ENCODE measurements at regions not wholly inside any gene's neighbourhood (a gene's known extent, or its start where the extent isn't known, plus 50 kb on each side); places are given as distances from the start of the nearest gene placed in this dataset.

DNA sequence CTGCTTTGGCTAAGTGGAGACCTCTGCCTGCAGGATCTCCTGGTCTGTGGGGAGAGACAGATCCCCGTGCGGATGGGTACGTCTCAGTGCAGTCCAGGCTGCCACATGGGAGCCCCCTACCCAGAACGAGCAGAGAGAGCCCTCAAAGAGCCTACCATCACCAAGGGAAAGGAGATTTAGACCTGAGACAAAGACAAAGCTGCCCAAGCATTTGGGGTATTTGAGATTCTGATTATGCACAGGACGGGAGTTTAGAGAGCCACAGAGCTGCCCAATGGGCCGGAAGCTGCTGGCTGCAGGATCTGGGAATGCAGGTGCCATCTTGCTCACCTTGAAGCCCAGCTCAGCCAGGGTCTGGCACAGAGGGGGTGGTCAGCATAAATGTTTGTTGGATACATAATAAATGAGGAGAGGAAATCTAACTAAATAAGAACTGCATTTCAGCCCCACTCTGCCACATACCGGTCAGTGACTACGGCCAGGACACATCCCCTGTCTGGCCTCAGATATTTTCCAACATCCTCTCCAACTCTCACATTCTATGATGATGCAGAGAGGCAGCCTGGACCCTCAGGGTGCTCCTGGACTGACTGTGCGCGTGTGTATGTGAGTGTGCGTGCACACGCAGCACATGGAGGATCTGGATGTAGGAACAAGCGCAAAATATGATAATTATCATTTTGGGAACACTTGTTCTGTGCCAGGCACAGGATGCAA is 157.8 kb downstream of the FGF18 start:
- H3K27ac ChIP-seq: no peak overlapping the region
- no peaks in the 10 kb centered on the region for H3K36me3 ChIP-seq
- peaks cover 18% of the 10 kb centered on the region for H3K4me1 ChIP-seq (ENCODE audit: low read depth)
- no peak overlapping the region for H3K4me3 ChIP-seq
- H3K9me3 ChIP-seq (ENCODE audit: low read depth): no peaks in the 10 kb centered on the region
- no peak for DNase-seq (ENCODE audit: low read depth in 1 of 2, low spot score in 1 of 2)
- H3K27me3 ChIP-seq: no peaks in the 10 kb centered on the region
- TF ChIP-seq, protein P1, sequence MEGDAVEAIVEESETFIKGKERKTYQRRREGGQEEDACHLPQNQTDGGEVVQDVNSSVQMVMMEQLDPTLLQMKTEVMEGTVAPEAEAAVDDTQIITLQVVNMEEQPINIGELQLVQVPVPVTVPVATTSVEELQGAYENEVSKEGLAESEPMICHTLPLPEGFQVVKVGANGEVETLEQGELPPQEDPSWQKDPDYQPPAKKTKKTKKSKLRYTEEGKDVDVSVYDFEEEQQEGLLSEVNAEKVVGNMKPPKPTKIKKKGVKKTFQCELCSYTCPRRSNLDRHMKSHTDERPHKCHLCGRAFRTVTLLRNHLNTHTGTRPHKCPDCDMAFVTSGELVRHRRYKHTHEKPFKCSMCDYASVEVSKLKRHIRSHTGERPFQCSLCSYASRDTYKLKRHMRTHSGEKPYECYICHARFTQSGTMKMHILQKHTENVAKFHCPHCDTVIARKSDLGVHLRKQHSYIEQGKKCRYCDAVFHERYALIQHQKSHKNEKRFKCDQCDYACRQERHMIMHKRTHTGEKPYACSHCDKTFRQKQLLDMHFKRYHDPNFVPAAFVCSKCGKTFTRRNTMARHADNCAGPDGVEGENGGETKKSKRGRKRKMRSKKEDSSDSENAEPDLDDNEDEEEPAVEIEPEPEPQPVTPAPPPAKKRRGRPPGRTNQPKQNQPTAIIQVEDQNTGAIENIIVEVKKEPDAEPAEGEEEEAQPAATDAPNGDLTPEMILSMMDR (IDR thresholded peaks at IDR 0.05; ENCODE audit: low read depth, low read length): no peak

DNA sequence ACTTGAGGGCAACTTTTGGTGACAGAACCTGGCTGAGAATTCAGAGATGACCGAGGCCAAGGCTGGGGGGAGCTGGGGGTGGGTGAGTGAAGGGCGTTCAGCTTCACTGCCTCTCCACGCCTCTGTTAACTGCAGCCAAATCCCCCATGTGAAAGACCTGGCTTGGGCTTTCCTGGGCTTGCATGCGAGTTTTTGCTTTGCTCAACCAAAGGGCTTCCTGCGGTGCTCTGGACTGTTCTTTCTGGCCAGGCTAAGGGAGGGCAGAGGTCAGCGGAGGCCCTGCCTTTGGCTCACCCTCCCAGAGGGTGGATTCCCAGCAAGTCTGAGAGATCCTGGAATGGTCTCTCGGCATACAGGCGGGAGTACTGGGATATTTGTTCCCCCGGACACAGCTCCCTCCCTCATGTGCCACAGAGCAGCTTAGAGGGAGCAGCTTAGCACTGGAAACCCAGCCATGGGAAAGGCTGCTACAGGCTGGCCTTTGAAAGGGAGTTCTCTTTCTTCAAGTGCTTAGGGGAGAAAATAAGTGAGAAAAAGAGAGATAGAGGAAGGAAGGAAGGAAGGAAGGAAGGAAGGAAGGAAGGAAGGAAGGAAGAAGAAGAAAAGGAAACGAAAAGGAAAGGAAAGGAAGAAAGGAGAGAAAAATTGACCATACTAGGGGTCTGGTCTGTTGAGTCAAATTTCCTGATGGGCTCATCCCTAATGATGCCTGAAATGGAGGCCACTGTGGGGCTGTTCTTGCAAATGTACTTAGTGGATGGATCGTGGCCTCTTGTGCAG is 158.8 kb downstream of the FGF18 start:
- Histone ChIP-seq H3K36me3 (no peaks in the 10 kb centered on the region), H3K27ac (no peak overlapping the region), H3K27me3 (no peaks in the 10 kb centered on the region), H3K9me3 (ENCODE audit: low read depth) (no peaks in the 10 kb centered on the region), H3K4me3 (no peak overlapping the region), H3K4me1 (ENCODE audit: low read depth) (peaks cover 14% of the 10 kb centered on the region)
- no peak for DNase-seq (ENCODE audit: low read depth in 1 of 2, low spot score in 1 of 2)
- TF ChIP-seq, protein P1 (IDR thresholded peaks at IDR 0.05; ENCODE audit: low read depth, low read length): no peak

DNA sequence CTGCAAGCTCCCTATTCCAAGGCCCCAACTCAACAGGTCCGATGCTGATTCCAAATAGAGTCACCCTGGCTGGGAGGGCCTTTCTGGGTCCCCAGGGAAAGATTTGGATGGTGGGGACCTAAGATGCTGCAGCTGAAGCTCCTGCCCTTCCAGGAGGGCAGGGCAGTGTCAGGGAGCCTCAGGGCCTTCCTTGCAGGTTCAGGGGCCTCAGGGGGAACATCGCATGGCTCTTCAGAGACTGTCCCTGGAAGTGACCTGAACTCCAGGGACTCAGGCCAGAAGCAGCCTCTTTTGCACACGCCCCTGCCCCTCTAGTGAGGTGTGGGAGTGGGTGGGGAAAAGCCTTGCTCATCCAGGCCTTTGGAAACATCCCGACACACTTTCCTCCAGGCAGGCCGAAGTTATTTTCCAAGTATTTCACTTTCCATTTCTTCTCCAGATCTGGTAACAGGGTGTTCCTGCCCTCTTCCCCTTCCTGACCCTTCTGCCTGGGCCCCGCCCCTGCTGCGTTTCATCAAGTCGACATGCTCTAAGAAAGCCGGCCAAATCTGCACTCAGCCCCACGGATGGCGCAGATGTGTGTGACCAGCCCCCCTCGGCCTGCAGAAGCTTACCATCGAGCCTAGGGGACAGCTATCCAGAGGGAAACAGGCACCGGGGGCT is 159.5 kb downstream of the FGF18 start:
- Histone ChIP-seq H3K4me3 (no peak overlapping the region), H3K27ac (no peak overlapping the region), H3K4me1 (ENCODE audit: low read depth) (peaks cover 14% of the 10 kb centered on the region), H3K27me3 (no peaks in the 10 kb centered on the region), H3K9me3 (ENCODE audit: low read depth) (no peaks in the 10 kb centered on the region), H3K36me3 (no peaks in the 10 kb centered on the region)
- no peak for DNase-seq (ENCODE audit: low read depth in 1 of 2, low spot score in 1 of 2)
- TF ChIP-seq, protein P1 (IDR thresholded peaks at IDR 0.05; ENCODE audit: low read depth, low read length): no peak

DNA sequence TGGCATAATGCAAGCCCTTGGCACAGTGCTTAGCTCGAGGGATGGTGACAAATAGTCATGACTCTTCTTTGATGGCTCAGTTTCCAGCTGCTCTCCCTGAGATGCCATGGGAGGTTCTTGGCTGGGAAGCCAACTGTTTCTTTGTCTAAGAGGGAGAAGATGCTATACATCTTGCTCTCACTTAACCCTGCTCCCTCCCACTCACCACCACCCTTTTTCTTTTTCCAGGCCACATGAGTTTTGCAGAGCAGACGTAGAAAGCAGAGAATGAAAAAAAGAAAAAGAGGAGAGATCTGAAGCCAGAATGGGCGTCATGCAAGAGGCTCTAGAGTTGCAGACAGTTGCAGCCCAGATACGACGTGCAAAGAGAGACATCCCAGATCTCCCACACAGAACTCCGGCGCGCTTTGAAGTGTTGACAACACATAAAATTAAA is 160.5 kb downstream of the FGF18 start:
- peak overlapping the region; percentile 75 for H3K27ac ChIP-seq
- no peak overlapping the region for H3K4me3 ChIP-seq
- peak; percentile 29 to 40 for DNase-seq (ENCODE audit: low read depth in 1 of 2, low spot score in 1 of 2)
- TF ChIP-seq, protein P1 (IDR thresholded peaks at IDR 0.05; ENCODE audit: low read depth, low read length): no peak
- H3K36me3 ChIP-seq: no peaks in the 10 kb centered on the region
- H3K4me1 ChIP-seq (ENCODE audit: low read depth): peaks cover 14% of the 10 kb centered on the region
- no peaks in the 10 kb centered on the region for H3K9me3 ChIP-seq (ENCODE audit: low read depth)
- no peaks in the 10 kb centered on the region for H3K27me3 ChIP-seq

DNA sequence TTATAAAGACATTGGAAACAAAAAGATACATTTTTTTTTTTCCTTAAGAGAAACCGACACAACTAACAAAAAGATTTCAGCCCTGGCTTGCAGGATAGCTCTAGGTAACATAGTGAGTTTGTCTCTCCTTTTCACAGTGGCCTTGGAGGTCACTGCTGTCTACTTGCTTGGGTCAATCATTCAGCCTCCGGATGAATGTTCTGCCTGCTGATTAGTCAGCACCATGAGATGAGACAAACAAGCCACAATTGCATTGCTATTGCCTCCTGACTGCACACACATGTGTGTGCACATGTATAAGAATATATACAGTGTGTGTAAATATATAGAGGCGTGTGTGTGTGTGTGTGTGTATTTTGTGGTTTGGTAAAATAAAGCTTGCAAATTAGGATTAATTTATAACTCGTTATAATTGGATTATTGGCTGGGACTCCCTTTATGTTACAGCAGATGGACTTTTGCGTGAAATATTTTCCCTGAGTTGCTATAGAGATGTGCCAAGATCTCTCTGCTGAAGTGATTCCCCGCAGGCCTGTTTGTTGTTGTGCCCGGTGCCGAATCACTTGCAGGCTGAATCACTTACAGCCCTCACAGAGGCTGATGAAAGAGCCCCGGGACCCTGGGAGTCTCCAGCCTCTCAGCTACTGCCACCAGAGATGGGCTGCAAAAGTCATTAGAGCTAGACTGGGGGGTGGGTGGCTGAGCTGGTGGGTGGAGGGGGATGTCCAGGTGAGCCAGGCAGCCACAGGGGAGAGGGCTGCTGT is 161.2 kb downstream of the FGF18 start:
- Histone ChIP-seq H3K27me3 (no peaks in the 10 kb centered on the region), H3K4me1 (ENCODE audit: low read depth) (peaks cover 14% of the 10 kb centered on the region), H3K27ac (peak overlapping the region; percentile 75), H3K9me3 (ENCODE audit: low read depth) (no peaks in the 10 kb centered on the region), H3K4me3 (no peak overlapping the region), H3K36me3 (no peaks in the 10 kb centered on the region)
- TF ChIP-seq, protein P1 (IDR thresholded peaks at IDR 0.05; ENCODE audit: low read depth, low read length): no peak
- DNase-seq (ENCODE audit: low read depth in 1 of 2, low spot score in 1 of 2): peak; percentile 36 to 43

All from cardiac muscle cell (in vitro differentiated cells and primary cell).